ENCODE measurements at regions not wholly inside any gene's neighbourhood (a gene's known extent, or its start where the extent isn't known, plus 50 kb on each side); places are given as distances from the start of the nearest gene placed in this dataset.

DNA sequence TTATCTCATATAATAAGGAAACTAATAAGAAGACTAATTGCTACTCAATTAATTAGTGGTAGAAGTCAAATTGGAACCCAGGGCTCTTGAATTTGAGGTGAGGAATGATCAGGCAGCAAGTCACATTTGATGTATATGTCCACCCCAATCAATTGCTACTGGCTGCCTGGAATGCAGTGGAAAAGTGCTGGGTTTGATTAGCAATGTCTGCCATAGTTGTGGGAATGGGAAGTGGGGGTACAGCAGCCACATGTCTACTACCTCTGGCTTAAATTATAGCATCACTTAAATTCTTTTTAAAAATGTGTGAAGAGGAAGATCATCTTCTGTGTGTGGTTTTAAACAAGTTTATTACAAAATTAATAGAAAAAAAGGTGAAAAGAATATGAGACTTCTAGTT is 50.8 kb upstream of the NAV2 start:
- no peak for DNase-seq

DNA sequence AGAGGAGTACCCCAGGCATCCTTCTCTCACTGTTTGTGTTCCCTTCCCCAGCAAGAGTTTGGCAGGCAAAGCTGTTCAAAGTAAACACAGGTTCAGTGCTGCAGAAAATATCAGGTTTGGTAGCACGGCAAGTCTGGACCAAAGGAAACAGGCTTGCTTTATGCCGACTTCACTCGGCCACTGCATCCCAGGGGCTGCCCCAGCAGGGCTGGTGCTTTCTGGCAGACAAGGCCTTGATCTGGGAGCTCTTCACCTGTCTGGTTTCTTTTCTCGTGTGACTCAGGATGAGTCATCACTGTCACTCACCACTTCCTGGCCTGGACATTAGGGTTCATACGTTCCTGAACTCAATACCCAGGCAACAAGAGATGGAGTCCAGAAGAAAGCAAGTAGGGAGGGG is 52.6 kb upstream of the NAV2 start:
- no peak for DNase-seq

DNA sequence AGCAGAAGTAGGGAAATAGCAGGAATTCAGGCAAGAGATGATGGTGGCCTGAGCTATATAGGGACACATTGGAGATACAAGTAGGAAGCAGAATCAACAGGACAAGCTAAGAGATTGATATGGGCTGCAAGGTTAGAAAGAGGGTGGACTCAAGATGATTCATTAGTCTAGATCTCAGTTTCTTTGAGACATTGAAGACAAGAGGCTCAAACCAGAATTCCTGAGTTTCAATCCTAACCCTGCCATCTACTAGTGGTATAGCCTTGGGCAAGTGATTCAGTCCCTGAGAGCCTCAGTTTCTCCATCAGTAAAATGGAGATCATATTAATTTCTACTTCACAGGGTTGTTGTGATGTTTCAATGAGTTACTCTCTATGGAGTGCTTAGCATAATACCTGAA is 53.1 kb upstream of the NAV2 start:
- DNase-seq, result no peak

DNA sequence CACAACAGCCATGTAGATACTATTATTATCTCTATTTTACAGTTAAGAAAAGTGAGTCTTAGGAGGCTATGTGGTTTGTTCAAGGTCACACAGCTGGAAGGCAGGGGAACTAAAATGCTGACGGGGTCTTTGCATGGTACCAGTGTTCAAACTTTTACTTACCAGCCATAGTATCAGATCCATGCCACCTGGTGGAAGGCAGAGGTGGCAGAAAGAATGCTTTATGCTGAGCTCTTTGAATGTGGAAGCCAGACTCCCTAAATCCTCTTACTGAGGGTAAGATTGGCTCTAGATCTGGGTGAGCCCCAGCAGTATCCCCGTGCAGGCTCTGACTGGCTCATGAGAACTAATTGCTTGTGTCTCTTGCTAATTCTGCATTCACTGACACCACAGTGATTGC is 54.3 kb upstream of the NAV2 start:
- DNase-seq, result no peak

DNA sequence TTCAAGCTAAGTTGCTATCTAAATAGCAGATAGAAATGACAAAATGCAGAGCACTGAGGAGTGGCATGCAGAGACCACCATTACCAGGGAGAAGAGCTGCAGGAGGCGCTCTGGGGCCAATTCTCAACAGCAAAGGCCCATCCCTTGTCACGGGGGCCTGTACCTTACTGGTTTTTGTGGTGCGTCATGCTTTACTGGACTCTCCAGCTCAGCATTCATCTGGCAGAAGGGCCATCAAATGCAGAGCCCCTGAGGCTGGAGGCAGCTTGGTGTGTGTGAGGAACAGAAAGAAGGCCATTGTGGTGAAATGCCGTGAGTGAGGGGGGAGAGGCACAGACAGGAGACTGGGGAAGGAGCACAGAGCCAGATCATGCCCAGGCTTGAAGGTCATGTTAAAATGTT is 56.5 kb upstream of the NAV2 start:
- no peak for DNase-seq

DNA sequence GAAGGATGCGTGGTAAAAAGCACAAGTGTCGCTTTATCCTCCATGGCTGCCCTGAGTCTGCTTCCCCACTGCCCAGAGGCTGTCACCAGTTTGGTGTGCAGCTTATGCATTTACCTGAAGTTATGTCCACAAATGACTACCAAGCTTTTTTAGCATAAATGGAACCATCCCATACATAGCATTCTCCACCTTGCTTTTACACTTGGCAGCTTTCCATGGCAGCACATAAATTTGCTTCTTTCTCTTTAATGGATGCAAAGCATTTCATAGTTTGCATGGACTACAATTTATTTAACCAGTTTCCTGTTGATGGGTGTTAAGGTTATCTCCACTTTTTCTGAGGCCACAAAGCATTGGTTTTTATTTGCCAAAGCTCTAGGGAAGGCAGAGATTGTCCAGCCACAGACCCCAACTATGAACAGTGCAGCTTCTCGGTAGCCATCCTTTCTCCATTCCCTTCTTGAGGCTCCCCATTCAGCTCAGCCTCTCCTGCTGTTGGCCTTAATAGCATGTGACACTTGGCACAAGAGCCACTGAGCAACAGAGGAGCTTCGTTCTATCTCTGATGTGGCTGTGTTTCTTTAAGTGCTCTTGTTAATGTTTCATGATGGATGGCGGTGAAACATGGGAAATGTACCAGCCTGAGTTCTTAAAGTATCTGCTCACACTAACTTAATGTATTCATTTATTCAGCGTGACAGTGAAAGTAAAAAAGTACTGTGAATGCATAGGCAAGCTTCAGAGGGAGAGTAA is 59.8 kb upstream of the NAV2 start:
- no peak for DNase-seq

DNA sequence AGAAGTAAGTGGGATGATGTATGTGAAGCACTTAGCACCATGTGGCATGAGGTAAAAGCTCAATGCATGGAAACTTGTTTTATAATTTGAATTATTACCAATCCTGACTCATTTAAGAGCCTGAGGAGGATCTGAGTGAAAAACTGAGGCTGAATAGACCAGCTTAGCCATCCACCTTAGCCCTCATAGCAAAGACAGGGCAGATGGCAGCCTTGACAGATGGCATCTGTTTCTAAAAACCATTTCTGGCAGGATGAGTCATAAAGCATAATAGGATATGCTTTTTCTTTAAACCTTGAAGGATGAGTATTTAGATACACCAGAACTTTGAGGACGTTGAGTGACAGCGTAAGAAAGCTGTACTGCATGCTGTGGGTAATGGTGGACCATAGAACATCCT is 61.0 kb upstream of the NAV2 start:
- no peak for DNase-seq

DNA sequence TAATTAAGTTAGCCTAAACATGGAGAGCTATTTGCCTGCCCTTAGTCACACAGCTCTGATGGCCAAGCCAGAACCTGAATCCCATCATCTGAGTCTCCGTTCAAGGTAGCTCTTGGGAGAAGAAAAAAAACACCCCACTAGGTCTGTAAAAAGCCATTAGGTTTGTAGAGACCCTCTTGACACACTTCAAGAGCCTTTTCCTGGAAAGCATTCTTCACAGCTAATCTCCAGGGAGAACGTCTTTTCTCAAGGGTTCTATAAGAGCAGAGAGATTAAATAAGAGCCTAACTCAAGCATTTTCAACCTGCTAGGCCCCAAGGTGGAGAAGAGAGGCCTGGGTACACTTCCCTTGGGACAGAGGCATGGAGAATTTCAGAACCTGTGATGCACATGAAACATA is 61.6 kb upstream of the NAV2 start:
- no peak for DNase-seq

DNA sequence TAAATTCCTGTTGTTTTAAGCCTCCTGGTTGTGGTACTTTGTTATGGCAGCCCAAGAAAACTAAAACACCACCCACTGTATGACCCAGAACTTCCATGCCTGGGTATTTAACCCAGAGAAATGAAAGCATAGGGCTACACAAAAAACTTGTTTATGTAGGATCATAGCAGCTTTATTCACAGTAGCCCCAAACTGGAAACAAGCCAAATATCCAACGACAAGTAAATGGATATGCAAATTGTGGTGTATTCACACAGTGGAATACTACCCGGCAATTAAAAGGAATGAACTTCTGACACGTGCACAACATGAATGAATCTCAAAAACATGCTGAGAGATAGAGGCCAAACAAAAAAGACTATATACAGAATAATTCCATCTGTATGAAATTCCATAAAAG is 62.2 kb upstream of the NAV2 start:
- no peak for DNase-seq

DNA sequence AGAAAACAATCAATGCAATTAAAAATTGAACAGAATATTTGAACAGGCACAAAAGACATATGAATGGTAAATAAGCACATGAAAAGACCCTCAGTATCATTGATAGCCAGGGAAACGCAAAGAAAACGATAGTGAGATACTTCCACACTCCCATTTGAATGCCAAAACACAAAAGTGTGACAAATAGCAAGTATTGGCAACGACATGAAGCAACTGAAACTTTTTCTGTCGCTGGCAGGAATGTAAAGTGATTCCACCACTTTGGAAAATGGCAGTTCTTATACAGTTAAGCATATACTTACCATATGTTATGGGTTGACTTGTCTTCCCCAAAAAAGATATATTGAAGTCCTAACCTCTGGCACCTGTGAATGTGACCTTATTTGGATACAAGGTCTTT is 62.9 kb upstream of the NAV2 start:
- no peak for DNase-seq

DNA sequence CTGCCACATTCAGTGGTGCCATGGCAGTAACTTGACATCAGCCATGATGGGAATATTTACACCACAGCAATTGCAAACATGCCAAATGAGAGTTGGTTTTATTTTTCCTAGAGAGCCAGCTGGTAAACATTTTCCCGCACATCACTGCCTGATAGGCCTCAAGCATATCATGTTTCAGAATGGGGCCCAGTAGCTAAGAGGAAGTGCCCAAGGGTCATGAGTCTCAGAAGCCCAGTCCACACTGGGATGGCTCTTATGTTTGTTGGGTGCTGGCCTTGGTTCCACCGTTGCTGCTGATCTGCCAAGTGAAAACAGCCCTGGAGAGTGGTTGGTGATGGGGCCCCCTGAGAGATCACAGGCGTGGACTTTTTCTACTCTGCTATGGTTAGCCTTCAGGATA is 64.3 kb upstream of the NAV2 start:
- no peak for DNase-seq

DNA sequence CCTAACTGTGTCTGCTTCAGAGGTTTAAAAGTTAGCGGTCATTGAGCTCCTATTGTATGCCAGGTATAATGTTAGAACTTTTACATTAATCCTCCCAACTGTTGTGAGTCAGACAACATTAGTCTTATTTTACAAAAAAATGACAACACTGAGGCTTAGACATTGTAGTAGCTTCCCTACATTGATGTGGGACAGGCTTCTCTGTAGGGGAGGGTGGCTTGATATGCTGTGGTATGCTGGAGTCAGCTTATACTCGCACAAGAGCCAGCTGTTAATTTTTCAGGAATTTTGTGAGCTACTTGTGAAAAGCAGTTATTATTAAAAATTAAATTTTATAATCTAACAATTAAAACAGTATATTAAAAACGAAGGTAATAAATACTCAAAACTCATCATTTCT is 64.8 kb upstream of the NAV2 start:
- DNase-seq, result no peak

DNA sequence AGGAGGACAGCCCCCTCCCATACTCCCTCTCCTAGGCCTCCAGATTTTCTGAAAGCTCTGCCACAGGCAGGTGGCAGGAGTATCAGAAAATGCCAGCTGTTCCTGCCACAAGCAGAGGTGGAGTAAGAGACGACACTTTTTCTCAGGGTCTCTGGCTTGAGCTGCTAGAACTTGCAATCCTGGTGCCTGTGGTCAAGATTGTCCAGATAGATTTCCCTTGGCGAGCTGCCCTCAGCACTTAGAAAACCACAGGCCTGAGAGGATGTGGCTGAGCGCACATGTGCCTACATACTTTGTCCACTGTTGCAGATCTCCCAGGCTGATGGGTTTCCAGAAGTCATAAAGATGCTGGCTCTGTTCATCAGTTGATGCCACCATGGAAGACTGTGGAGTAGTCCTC is 65.7 kb upstream of the NAV2 start:
- no peak for DNase-seq

DNA sequence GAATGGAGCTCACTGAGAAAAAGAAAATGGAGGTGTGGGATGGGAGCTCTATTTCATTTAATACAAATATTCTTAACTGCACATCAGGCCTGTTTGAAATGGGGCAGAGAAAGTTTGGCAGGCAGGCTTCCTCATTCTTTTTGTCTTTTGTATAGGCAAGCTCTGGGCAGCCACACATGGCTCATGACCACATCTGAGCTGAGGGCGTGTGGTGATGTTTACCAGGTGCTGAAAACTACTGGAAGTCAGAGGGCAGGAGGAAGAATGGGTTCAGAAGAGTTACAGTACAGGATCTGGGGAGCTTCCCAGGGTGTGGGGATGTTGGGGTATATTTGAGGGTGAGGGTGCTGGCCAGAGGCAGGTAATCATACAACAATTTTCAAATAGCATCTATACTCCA is 66.3 kb upstream of the NAV2 start:
- no peak for DNase-seq

DNA sequence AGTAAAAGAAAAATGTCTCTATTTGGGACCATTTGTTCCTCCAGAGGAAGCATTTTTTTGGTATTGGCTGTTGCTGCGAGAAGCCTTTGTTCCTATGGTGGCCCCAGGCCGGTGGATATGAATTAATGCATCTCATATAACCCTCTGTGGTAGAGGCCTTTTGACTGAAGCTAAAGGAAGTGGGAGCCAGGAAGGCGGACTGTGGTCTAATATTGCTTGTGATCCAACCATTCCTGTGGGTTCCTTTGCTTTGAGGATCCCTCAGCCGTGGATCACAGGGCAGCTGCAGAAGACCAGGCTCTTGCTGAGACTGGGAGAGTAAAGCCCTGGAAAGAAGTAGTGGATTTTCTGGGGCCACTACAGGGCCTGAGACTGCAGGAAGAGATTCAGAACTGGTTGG is 68.3 kb upstream of the NAV2 start:
- DNase-seq, result no peak

DNA sequence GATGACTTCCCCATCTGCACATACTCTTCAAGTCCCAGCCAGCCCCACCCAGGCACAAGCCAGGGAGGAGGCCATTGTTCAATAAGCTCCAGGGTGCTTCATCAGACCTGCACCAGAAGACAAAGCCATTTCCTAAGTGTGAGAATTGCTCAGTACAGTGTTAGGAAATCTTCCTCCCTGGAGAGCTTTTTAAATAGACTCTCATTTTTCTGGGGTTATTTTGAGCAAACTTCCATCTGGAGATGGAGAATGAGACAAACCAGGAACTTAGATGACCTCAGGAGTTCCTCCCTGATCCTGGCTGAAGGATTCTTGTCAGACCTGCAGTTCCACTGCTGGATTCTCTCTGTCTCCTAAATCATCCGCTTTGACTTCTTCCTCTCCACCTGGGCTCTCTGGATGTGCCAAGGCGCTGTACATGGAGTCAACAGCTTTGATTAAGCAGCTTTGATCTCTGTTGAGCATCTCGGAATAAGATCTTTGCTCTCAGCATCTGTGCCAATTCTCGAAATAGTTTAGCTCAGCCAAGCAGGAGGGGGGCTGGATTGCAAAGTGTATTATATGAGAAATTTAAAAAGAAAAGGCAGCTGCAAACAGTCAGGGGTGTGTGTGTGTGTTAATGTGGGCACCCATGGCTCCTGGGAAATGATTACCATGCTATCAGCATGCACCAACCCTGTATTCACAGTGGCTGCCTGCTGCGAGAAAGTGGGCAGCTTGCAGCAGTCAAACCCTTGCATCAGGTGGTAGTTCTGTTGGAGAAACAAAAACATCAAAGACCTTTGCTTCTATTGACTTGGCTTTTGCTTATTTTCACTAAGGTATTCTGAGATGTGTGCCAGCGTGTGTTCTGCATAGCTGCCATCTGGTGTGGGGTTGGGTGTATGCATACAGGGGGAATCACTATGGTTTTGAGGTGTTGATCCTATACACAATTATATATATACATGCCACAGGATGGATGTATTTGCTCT is 70.2 kb upstream of the NAV2 start:
- DNase-seq, result no peak

DNA sequence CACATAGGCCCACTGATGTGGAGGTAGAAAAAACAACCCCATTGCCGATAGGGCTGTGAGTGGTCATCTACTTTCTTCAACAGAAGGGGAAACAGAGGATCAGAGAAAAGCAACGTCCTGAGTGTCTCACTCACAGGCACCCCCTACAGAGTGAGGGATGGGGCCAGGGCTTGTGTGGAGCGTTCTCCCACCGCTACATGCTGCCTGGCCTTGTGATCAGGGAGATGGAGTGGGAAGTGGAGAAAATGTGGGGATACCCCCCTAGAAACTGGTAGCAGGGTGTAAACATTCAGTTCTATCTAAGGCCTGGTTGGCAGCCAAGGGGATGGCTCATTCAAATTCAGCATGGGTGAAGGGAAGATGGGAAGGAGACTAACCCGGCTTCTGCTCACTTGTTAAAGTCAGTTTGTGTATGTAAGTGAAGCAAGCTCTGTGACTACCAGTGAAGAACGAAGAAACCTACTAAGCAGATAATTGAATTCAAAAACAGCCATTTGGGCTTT is 73.0 kb upstream of the NAV2 start:
- no peak for DNase-seq

DNA sequence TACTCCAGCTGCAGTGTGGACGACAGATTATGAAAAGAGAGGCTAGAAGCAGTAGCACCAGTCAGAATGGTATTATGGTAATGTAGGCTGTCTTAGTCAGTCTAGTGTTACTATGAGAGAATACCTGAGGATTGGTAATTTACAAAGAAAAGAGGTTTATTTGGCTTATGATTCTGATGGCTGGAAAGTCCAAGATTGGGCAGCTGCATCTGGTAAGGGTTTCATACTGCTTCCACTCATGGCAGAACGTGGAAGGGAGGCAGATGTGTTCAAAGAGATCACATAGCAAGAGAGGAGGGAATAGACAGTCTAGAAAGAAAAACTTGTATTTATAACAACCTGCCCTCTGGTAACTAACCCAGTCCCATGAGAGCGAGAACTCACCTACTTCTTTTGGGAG is 77.3 kb upstream of the NAV2 start:
- no peak for DNase-seq

DNA sequence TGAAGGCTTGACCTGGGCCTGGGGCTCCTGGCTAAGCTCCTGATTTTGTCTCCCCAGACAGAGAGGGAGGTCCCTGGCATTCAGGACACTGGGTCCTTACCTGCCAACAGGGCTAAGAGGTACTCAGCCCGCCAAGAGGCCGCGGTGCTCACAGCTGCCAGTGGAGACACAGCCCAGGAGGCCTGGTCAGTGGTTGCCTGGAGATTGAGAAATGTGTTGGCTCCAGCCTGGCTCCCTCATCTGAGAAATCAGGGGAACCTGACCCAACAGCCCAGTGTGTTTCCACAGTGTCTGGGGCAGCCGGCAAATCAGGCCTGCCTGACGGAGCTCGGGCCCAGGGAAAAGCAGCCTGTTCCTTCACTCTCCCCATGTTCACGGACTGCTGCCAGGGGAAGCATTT is 79.4 kb upstream of the NAV2 start:
- no peak for DNase-seq

DNA sequence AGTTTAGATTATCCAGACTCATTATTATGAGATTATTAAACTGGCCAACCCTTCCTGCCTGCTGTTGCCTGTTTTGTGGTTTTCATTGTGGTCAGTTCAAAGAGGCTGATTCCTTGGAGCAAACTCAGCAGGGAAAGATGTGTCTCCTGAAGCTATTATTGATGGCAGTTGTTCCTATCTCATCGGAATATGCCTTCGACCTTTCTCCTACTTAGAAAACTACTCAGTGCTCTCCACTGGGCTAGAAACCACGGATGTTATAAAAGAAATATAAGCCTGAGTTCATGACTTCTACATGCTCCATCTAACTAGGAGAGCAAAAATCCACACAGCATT is 80.2 kb upstream of the NAV2 start:
- DNase-seq, result no peak

DNA sequence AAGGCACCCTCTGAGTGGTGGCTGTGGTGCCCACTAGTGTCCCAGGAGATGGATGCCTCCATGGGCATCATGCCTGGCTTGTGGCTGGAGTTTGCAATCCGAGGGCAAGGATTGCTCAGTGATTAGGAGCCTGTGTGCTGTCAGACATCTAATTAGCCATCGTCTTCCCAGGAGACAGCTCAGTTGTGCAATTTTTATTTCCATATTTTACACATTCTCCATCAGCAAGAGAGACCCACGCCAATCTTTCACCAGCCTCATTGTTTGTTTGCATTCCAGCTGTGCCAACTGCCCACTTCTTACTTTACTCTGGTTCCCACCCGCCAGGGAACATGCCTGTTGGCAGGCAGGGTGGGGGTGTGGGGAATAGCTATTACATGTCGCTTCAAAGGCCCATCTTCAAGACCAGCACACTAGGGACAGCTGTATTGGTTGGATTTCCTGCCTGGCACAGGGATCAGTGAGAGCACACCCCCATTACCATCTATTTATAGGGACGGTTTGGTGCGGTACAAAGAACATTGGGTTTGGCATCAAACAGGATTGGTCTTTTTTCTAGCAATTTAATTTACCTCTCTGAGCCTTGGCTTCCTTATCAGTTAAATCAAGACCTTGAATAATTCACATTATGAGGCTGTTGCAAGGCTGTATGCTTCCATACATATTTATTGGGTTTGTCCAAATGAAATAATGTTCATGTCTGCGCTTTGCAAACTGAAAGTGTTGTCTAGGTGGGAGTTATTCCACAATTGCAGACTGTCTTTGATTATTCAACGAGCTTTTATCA is 80.7 kb upstream of the NAV2 start:
- DNase-seq, result no peak

DNA sequence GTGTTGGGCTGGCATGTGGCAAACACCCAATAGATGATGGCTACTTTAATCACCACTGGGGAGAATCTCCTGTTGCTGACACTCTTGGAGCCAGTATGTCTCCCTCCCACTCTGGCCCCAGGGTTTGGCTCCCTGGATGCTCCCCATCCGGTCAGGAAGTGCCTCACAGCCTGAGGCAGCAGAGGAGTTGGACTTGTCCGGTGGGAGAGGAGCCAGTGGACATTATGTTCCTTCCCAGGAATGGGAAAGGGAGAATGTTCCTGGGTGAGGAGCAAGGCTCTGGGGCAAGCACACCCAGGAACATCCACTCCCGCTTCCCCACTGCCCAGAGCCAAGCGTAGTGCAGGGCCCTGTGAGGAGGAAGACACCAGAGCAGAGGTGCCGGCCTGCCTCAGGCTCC is 84.6 kb upstream of the NAV2 start:
- no peak for DNase-seq

DNA sequence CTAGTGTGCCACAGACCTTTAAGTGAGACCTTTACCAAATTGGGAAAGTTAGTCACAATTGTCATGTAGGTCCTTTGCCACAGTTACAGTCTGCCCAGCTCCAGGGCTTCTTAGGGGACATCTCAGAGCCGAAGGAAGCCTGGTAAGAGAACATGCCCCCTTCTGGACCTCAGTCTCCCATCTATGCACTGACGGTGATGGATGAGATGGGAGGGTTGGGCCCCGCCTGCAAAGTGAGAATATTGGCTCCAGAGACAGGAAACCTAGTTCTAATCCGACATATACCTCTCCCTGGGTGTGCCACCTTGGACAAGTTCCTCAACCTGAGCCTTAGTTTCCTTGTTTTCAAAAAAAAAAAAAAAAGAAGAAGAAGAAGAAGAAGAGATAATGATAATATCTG is 85.1 kb upstream of the NAV2 start:
- no peak for DNase-seq
